Fibroblast of skin of back (primary cell): ENCODE measurements at regions not wholly inside any gene's neighbourhood (a gene's known extent, or its start where the extent isn't known, plus 50 kb on each side); places are given as distances from the start of the nearest gene placed in this dataset.

Experiments
- DNase-seq: peaks from one replicate; pipeline ENCODE4 v3.0.0-alpha.2; 2013

DNA sequence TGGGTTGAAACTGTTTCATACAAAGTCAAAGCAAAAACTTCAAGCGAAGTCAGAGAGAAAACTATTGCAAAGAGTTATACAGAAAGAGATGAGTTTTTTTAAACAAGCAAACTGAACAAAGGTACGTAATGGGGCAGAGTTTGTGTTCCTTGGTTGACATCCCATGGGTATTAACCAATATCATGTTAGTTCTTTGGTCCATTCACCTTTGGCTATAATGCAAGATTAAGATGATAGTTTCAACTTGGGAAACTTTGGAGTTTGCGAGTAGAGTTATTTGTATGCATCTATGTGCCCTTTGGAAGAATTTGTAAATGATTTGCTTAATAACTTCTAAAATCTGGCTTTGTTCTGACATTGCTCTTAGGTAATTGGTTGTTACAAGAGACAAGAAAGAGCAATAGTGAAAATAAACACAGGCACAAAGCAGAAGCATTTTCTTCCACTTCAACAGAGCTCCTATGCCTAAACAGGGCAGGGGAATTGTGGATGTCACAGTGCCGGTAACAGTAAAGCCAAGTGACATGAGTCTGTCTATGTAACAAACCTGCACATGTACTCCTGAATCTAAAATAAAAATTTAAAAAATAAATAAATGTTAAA lies 936.1 kb downstream of the SUCLG1 start:
- no peak for DNase-seq

DNA sequence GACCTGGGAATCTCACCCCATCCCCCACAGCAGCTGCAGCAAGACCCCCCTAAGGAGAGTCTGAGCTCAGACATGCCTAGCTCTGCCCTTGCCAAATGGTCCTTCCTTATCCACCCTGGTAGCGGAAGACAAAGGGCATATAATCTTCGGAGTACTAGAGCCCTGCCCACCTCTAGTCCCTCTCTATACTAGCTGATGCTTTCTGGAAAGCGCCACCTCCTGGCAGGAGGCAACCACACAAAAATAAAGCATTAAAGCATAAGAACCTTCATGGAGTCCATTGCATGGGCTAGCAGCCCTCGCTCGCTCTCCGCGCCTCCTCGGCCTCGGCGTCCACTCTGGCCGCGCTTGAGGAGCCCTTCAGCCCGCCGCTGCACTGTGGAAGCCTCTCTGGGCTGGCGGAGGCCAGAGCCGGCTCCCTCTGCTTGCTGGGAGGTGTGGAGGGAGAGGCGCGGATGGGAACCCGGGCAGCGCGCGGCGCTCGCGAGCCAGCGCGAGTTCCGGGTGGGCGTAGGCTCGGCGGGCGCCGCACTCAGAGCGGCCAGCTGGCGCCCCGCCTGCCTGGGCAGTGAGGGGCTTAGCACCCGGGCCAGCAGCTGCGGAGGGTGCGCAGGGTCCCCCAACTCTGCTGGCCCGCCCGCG lies 941.2 kb downstream of the SUCLG1 start:
- no peak for DNase-seq

DNA sequence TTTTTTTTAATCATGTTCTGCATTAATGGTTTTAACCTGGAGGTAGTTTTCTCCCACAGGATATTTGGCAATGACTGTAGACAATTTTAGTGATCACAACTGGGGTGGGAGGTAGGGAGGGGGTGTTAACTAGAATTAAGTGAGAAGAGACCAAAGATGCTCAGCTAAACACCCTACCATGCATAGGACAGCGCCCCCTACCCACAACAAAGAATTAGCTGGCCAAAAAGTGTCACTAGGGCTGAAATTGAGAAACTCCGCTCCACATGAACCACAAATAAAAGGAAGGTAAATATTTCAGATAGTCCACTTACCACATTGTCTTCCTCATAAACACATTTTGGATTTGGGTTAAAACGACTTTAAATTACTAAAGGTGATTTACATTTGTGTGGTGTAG lies 942.6 kb downstream of the SUCLG1 start:
- DNase-seq: no peak

DNA sequence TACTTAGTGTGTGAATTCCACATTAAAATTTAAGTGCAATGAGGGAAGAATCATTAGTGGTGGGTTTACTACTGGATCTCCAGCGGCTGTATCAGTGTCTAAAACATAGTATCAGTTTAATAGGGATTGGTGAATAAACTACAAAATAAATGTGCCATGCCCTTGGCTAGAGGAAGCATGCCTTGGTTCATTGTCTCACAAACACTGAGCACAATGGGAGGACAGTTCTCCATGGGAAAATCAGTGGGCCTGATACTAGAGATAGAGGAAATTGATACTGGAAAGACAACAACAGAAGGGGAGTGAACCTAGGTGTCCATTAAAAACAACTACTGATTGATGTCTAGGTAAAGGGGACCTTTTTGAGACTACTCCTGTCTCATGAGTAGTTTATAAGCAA lies 971.6 kb downstream of the SUCLG1 start:
- no peak for DNase-seq

DNA sequence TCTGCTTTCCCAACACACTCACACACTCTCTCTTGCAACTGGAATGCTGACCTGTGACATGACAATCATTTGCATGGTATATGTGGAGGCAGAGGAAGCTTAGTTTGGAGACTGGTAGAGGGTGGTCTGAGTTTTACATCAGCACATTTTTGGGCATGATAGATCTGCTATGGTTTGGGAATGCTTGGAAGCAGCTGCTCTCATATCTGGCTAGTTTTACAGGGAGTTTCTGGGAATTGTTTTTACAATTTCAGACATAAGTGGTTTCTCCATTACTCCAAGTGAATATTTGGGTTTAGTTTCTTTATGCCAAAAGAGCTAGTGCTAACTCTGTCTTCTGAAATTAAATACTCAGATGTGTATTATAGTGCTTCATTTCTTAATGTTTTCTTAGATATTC lies 977.6 kb downstream of the SUCLG1 start:
- peak; percentile 5 for DNase-seq

DNA sequence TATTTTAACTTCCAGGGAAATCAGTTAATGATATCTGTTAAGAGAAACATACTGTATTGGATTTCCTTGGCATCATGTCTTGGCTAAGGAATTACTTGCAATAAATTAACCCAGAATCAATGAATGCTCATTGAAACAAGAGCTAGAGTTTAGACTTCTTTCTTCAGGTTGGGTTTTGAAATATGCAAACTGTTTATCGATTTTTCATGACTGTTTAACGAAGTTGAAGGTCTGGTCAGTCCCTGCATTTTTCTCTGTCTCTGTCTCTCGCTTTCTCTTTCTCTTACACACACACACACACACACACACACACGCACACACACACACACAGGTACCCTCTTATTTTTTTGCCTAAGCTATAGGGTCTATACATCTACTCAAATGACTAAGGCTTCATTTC lies 981.0 kb downstream of the SUCLG1 start:
- no peak for DNase-seq

DNA sequence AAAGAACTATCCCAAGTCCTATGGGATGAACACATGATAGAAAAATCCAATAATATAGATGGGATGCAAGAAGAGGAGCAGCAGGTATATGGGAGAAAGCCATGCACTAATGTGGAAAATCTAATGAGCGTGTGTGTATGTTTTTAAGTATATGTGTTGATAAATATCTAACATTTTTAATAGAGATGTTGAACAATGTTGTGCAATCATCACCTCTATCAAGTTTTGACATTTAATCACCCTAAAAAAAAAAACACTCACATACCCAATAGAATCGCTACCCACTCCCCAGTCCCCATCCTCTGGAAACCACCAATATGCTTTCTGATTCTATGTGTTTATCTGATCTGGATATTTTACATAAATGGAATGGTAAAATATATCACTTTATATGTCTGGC lies 983.7 kb downstream of the SUCLG1 start:
- DNase-seq: no peak

DNA sequence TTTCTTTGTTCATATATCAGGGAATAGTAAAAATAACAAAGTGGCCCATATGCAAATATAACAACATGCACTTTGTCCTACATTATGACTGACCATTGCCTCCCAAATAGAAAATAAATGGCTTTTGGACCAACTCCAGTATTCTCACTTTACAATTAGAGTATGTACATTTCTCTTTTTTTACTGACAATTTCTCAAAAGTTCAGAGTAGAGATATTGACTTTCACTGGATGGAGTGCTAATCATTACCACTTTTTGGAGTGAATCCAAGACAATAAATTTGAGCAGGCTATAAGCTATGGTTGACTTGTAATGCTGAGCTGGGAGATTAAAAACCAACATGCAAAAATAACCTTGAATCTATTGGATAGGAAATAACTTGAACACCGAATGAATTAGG lies 987.4 kb downstream of the SUCLG1 start:
- no peak for DNase-seq

DNA sequence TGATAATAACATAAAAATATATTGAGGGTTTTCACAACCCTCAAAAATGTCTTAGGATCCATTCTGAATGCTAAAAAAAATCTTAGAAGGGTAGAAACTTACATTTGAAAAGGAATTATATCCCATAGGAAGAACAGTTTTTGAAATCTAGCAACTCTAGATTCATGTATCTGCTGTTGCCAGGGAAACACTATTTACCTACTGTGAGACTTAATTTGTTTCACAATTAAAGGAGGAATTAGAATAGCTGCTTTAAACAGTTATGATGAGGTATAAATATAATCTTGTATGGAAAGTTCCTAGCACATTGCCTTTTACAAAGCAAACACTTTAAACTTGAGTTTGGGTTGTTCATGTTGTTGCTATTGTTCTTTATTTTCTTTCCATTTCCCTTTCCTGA lies 988.2 kb downstream of the SUCLG1 start:
- no peak for DNase-seq

DNA sequence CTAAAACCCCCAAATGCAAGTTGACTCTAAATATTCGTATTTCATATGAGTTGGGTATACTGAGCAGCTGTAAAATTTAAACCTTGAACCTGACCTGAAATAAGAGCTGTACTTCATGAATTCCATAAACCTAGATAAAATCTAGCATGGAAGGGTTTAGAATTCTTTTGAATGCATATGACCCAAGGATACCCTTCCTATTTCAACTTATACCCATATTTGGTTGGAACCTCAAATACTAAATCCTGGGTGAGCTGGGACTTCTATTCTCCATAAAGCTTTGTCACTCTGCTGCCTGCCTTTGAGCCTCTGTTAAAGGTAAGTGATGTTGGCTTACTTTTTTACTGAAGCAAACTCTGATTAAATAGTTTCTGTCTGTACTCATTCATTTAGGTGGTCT lies 994.6 kb downstream of the SUCLG1 start:
- DNase-seq: no peak

DNA sequence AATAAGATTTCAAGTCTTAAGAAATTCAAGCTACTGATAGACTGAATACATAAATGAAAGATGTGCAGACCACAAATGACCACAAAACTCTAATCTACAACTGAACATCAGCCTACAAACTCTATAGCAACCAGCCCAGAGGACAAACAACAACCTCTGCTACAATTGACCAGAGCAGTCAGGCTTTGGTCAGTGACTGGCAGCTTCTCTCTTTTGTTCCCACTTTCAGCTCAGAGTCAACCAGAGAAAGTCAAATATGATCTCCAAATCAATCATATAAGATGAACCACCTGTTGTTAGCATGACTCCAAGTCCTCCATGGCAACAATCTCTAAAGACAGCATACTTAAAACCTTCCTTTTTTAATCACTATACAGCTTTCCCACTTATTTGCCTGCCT lies 996.2 kb downstream of the SUCLG1 start:
- DNase-seq: no peak

DNA sequence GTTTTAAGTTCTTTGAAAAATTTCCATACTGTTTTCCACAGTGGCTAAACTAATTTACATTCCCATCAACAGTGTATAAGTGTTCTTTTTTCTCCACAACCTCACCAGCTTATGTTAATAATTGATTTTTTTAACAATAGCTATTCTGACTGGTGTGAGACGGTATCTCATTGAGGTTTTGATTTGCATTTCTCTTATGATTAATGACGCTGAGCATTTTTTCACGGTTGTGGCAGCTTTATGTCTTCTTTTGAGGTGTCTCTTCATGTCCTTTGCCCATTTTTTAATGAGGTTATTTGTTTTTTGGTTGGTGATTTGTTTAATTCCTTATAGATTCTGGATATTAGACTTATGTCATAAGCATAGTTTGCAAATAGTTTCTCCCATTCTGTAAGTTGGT lies 997.9 kb downstream of the SUCLG1 start:
- no peak for DNase-seq

DNA sequence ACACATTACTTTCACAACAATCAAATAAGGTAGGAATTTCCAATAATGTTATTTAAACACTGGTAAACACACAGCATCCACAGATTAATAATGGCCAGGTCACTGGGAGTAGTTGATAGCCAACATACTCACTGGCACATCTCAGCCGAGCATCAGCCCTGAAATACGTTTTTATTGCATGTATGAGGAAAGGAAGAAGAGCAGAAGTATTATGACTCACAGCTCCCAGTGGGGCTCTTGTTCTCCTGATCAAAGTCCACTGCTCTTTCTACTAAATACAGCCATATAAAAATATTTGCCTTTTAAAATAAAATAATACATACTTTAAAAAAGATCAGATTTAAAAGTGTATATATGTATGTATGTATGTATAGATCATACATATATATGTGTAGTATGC lies 999.6 kb downstream of the SUCLG1 start:
- peak; percentile 28 for DNase-seq

DNA sequence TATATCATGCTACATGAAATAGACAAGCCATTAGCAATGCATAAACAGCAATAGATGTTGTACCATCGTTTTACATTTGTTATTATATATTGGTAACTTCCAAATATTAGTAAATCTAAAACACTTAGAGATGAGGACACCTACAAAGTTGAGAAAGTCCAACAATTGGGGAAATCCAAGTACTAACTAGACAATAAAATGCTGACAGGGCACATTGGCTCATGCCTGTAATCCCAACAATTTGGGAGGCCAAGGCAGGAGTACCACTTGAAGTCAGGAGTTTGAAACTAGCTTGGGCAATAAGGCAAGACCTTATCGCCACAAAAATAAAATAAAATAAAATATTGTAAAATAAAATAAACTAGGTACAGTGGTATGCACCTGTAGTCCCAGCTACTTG lies 1023.1 kb downstream of the SUCLG1 start:
- no peak for DNase-seq

DNA sequence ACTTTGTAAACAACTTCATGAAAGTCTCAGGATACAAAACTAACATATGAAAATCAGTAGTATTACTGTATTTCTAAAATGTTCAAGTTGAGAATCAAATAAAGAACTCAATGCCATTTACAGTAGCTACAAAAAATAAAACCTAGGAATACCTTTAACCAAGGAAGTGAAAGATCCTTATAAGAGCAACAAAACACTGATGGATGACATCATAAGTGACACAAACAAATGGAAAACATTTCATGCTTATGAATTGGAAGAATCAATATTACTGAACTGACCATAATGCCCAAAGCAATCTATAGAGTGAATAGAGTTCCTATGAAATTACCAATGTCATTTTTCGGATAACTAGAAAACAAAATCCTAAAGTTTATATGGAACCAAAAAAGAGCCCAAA lies 1038.1 kb downstream of the SUCLG1 start:
- no peak for DNase-seq

DNA sequence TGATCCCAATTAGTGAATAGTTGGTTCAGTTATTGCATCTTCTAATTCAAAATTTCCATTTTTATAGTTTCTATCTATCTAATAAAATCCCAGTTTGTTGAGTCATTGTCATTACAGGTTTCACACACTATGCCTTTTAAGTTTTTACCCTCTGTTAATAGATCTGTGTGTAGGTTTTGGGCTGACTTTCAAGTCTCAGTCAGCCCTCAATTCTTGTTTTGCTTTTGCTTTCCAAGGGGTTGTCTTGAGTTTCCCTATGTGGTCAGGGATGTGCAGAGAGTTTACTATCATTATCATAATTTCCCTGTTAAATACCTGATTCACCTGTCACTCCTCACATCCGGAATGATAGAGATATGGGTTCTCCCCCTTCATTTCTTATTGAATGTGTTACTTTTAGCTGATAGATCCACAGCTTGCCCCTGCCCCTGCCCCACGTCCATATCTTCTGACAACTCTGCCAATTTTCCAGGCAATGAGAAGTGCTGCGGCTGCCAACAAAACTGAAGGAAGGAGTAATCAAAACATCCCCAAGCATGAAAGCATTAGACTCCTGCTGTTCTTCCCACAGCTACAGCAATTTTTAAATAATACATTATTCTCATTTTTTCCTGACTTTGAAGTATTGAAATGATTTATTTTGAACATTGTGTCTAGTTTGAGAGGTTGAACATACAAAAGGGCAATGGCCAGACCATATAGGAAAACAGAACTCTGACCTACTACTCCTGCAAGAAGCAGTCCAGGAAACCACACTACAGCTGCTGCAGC lies 1064.8 kb downstream of the SUCLG1 start:
- DNase-seq: peak; percentile 61

DNA sequence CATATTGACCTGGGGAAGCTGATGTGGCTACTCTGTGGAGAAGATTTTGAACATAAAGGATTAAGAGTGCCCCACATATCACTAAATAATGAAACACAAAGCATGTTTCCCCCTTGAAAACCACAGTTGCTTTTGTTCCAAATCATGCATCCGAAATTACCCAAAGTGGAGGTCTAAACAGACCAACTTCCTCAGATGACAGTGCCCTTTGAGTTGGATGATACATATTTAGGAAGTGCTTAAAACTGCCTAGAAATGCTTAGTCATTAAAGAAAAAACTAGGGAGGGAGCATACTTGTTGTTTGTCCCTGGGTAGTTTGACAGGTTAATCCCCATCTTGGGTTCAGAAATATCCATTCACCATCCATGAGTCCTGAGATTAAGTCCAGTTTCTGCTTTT lies 1070.3 kb downstream of the SUCLG1 start:
- DNase-seq: no peak

DNA sequence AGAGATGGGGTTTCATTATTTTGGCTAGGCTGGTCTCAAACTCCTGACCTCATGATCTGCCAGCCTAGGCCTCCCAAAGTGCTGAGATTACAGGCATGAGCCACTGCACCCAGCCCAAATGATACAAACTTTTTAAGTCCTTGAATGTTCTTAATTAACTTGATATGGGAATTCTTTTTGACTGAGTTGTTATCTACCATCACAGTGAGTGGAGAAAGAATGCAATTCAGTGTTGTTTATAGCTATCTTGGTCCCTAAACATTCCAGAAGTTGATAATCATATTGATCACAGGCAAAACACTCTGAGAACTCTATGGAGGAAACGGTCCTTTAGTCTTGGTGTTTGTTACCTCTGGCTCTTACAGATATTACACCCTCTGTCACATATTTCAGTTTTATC lies 1072.5 kb downstream of the SUCLG1 start:
- peak; percentile 34 for DNase-seq

DNA sequence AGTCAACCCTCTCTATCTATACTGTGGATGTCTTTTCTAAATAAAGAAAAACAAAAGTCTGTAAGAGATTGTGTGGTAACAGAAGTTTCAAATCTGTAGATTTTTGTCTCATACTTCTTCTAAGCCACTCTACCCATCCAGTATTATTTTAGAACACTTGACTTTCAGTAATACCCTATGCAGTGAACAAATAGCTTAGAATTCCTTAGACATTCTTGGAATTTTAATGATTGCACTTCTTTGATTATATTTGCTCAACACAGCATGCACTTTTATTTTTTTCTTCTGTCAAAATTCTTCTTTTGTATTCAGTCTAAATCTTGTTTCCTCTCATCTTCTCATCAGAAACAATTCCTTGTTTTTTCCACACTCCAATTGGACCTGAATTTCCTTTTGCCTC lies 1080.2 kb downstream of the SUCLG1 start:
- DNase-seq: peak; percentile 44

DNA sequence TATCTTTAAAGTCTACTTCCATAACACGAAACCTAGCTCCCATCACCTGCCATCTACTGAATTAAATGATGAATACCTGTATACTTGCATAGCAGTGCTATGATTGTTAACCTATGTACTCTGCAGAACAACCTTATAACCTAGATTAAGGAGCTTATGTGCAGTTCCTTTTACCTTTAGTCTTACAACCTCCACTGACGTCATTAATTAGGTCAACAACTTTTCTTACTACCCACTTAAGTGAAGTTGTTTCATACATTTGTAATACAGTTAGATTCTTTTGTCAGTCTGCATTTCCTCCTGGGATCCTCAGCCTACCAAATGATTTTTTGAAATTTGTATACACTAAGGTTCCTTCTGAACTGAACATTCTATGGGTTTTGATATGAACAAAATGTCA lies 1082.3 kb downstream of the SUCLG1 start:
- DNase-seq: no peak

DNA sequence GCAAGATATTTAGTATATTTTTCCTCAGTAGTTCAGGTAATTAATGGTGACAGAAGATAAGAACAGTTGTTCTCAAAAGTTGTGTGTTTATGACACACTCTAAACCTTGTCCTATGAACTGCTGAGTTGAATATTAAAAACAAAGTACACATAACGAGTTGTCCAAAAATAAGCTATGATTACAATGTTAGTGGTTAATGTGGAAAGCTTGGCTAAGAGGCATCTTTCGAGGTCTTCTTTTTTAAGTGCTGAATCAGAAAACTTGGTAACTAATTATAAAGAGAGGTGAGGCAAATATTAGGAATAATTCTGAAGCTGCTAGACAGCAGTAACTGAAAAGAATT lies 1088.7 kb downstream of the SUCLG1 start:
- no peak for DNase-seq

DNA sequence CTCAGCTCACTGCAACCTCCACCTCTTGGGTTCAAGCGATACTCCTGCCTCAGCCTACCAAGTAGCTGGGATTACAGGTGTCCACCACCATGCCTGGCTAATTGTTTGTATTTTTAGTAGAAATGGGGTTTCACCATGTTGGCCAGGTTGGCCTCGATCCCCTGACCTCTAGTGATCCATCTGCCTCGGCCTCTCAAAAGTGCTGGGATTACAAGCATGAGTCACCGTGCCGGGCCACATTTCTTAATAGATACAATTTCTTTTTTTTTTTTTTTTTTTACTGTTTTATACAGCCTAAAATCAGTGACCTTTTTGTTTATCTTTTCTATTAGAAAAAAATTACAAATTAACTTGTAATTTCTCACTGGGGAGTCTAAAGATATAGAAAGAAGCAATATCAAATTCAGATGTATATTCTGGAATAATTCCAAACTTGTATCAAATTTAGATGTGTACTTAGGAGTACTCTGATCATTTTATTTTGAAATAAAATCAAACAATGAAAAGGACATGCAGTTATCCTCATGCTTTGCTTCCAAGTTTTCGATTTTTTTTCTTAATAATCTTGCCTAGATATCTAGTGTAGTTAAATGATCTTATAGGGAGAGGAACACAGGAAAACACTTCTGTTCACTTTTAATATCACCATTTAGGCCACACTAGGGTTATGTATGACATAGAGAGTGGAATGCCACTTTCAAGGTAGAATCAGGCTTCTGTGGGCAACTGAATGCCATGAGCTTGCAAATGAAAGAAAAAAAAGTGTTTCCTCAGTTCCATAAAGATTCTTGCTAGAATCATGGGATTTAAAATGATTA lies 1089.3 kb downstream of the SUCLG1 start:
- no peak for DNase-seq

DNA sequence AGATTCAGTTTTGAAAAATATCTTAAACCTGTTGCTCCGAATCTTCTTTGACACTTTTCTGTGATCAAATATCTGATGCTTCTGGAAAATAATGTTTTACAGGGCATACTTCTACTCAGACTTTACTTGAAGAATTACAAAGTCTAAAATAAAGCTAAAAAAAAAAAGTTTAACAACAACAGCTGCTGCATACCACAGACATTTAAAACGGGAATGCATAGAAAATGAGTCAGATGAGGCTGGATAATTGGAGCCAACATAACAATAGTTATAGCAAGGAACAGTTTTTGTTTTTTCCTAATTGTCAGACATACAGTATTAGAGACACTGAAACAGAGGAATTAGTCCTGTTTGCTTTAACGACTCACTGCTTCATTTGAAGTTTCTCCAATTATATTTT lies 1090.2 kb downstream of the SUCLG1 start:
- DNase-seq: peak; percentile 76
